ENCODE measurements at regions not wholly inside any gene's neighbourhood (a gene's known extent, or its start where the extent isn't known, plus 50 kb on each side); places are given as distances from the start of the nearest gene placed in this dataset.

DNA sequence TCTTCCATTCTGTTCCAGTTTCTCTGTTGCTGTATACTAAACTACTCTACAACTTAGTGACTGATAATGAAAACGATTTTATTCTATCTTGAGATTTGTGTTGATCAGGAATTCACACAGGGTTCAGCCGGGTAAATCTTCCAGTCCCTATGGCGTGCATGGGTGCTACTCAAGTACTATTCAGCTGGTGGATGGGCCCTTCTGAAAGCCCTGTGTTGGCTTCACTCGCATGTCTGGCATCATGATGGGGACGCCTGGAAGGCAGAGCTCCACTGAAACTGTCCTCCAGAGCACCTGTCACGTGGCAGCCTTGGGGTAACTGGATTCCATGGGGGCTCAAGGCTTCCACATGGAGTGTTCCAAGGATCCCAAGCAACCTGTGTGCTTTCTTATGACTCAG, 86.0 kb upstream of the ZMIZ1 start:
- no peak for DNase-seq

DNA sequence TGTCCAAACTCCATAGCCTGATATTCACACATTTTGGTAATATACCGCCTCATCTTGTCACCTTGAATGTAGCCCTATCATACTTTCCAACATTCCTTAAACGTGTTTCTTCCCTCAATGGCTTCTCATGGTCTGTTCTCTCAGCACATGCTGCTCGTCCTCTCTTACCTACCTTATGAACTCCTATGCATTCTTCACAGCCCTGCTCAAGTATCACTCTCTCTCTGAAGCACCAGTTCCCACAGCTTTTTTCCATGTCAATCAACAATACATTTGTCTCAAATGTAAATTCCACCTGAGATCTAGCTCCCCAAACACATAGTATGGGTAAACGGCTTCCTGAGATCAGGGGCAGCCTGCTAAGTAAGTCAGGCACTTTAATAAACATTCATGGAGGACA, 85.2 kb upstream of the ZMIZ1 start:
- no peak for DNase-seq
- peaks cover under 1 to 2% of the 10 kb centered on the region in 2 donors for H3K4me1 ChIP-seq (replicated peaks in 1 of 2)
- no peaks in the 10 kb centered on the region for H3K36me3 ChIP-seq (replicated peaks in 1 of 2)
- intact Hi-C loops (cut with DNase I): no loop called here
- H3K4me3 ChIP-seq: no peak overlapping the region
- H3K27me3 ChIP-seq: no peaks in the 10 kb centered on the region
- no peaks in the 10 kb centered on the region for H3K9me3 ChIP-seq (replicated peaks in 1 of 3)
- WGBS, 4 donors: 78 to 89% (median 83%) methylated on average over 4 of the region's 4 CpGs
- no peak overlapping the region for H3K27ac ChIP-seq
- TF ChIP-seq, protein P1, sequence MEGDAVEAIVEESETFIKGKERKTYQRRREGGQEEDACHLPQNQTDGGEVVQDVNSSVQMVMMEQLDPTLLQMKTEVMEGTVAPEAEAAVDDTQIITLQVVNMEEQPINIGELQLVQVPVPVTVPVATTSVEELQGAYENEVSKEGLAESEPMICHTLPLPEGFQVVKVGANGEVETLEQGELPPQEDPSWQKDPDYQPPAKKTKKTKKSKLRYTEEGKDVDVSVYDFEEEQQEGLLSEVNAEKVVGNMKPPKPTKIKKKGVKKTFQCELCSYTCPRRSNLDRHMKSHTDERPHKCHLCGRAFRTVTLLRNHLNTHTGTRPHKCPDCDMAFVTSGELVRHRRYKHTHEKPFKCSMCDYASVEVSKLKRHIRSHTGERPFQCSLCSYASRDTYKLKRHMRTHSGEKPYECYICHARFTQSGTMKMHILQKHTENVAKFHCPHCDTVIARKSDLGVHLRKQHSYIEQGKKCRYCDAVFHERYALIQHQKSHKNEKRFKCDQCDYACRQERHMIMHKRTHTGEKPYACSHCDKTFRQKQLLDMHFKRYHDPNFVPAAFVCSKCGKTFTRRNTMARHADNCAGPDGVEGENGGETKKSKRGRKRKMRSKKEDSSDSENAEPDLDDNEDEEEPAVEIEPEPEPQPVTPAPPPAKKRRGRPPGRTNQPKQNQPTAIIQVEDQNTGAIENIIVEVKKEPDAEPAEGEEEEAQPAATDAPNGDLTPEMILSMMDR (IDR thresholded peaks at IDR 0.05): no peak
- no peak for TF ChIP-seq POLR2A (IDR thresholded peaks at IDR 0.05)

More for the DNA sequence above, 86.0 kb upstream of the ZMIZ1 start:
- intact Hi-C loops (cut with DNase I): no loop called here
- no peak overlapping the region for H3K4me3 ChIP-seq
- peaks cover 7 to 10% of the 10 kb centered on the region in 2 donors for H3K4me1 ChIP-seq (replicated peaks in 1 of 2)
- no peak for TF ChIP-seq POLR2A (IDR thresholded peaks at IDR 0.05)
- TF ChIP-seq, protein P1 (IDR thresholded peaks at IDR 0.05): no peak
- no peaks in the 10 kb centered on the region for H3K9me3 ChIP-seq (replicated peaks in 1 of 3)
- H3K27ac ChIP-seq: no peak overlapping the region
- H3K36me3 ChIP-seq (replicated peaks in 1 of 2): no peaks in the 10 kb centered on the region
- 82 to 100% (median 87%) methylated on average over 4 to 6 of the region's 6 CpGs for WGBS, 4 donors
- no peaks in the 10 kb centered on the region for H3K27me3 ChIP-seq

DNA sequence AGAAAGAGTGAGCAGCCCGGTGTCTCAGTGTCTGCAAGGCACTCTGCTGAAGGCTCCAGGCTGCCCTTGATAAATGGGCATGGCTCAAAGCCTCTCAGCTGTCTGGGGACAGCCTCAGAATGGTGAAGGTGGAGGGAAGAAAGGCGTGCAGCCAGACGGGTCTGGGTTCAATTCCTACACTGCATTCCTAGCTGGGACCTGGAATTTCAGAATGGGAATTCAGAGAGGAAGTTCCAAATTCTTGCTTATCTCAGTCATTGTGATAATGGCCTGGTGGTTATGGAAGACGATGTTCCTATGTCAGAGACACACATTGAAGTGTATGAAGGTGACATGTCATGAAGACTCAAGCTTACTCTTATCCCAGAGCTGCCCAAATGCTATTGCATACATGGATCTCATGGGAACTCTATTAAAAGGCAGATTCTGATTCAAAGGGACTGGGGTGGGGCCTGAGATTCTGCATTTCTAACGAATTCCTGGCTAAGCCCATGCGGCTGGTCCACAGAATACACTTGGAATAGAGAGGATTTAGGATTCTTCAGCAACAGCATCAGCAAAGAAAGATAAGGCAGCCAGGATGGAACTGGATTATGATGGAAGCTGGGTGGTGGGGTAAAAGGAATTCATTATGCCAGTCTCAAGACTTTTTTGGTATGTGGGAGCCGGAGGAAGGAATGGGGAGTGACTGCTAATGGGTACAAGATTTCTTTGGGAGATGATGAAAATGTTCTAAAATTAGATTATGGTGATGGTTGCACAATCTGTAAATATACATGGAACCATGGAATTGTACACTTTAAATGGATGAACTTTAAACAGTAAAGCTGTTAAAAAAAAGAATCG, 82.6 kb upstream of the ZMIZ1 start:
- H3K4me3 ChIP-seq: no peak overlapping the region
- H3K27me3 ChIP-seq: no peaks in the 10 kb centered on the region
- 90 to 94% (median 92%) methylated on average over 8 of the region's 8 CpGs for WGBS, 4 donors
- DNase-seq: no peak
- H3K36me3 ChIP-seq (replicated peaks in 1 of 2): no peaks in the 10 kb centered on the region
- intact Hi-C loops (cut with DNase I): no loop called here
- H3K4me1 ChIP-seq (replicated peaks in 1 of 2): no peaks in the 10 kb centered on the region
- TF ChIP-seq POLR2A (IDR thresholded peaks at IDR 0.05): no peak
- TF ChIP-seq, protein P1 (IDR thresholded peaks at IDR 0.05): no peak
- no peaks in the 10 kb centered on the region for H3K9me3 ChIP-seq (replicated peaks in 1 of 3)
- no peak overlapping the region for H3K27ac ChIP-seq

DNA sequence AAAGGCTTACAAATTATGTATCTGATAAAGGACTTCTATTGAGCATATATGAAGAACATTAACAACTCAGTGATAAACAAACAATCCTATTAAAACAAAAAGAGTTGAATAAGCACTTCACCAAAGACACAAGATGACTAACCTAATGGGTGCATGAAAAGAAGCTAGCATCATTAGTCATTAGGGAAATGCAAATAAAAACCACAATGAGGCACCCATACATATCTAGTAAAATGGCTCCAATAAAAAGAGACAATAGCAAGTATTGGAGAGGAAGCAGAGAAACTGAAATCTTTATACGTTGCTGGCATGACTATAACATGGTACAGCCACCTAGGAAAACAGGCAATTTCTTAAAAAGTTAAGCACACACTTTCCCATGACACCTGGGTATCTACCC, 77.6 kb upstream of the ZMIZ1 start:
- no peak overlapping the region for H3K4me3 ChIP-seq
- intact Hi-C loops (cut with DNase I): no loop called here
- no peaks in the 10 kb centered on the region for H3K36me3 ChIP-seq (replicated peaks in 1 of 2)
- H3K9me3 ChIP-seq (replicated peaks in 1 of 3): no peaks in the 10 kb centered on the region
- TF ChIP-seq, protein P1 (IDR thresholded peaks at IDR 0.05): no peak
- no peak for TF ChIP-seq POLR2A (IDR thresholded peaks at IDR 0.05)
- no peak for DNase-seq
- no peaks in the 10 kb centered on the region for H3K27me3 ChIP-seq
- H3K4me1 ChIP-seq (replicated peaks in 1 of 2): no peaks in the 10 kb centered on the region
- WGBS, 4 donors: 69 to 78% (median 75%) methylated on average over 1 of the region's 1 CpG
- no peak overlapping the region for H3K27ac ChIP-seq
